ENCODE measurements at regions not wholly inside any gene's neighbourhood (a gene's known extent, or its start where the extent isn't known, plus 50 kb on each side); places are given as distances from the start of the nearest gene placed in this dataset.

DNA sequence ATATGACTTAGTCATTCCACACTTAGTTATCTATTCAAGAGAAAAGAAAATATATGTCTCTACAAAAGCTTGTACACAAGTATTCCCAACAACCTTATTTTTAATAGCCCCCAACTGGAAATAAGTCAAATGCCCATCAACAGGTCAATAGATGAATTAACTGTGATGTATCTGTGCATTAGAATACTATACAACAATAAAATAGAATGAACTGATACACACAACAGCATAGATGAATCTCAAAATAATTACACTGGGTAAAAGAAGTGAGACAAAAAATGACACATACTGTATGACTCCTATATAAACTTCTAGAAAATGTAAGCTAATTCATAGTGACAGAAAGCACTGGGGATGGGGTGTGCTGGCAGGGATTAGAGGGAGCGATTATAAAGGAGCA lies 354.1 kb upstream of the DIPK2B start:
- TF ChIP-seq, protein P1, sequence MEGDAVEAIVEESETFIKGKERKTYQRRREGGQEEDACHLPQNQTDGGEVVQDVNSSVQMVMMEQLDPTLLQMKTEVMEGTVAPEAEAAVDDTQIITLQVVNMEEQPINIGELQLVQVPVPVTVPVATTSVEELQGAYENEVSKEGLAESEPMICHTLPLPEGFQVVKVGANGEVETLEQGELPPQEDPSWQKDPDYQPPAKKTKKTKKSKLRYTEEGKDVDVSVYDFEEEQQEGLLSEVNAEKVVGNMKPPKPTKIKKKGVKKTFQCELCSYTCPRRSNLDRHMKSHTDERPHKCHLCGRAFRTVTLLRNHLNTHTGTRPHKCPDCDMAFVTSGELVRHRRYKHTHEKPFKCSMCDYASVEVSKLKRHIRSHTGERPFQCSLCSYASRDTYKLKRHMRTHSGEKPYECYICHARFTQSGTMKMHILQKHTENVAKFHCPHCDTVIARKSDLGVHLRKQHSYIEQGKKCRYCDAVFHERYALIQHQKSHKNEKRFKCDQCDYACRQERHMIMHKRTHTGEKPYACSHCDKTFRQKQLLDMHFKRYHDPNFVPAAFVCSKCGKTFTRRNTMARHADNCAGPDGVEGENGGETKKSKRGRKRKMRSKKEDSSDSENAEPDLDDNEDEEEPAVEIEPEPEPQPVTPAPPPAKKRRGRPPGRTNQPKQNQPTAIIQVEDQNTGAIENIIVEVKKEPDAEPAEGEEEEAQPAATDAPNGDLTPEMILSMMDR (IDR thresholded peaks at IDR 0.05), result no peak
- no peak for TF ChIP-seq POLR2A (IDR thresholded peaks at IDR 0.05)
- no peak for TF ChIP-seq POLR2AphosphoS5 (IDR thresholded peaks at IDR 0.05)
